HuH-7.5 (cell line): ENCODE measurements at regions not wholly inside any gene's neighbourhood (a gene's known extent, or its start where the extent isn't known, plus 50 kb on each side); places are given as distances from the start of the nearest gene placed in this dataset.
"Not testable (repeated sequence)": the region's sequence is repeated elsewhere in the genome, so short reads cannot be mapped to it uniquely, and the experiment has no call there.

ENCODE experiments used
- DNase-seq: peaks from one replicate; pipeline ENCODE4 v3.0.0; 2011; ENCODE audit warnings: low spot score

DNA sequence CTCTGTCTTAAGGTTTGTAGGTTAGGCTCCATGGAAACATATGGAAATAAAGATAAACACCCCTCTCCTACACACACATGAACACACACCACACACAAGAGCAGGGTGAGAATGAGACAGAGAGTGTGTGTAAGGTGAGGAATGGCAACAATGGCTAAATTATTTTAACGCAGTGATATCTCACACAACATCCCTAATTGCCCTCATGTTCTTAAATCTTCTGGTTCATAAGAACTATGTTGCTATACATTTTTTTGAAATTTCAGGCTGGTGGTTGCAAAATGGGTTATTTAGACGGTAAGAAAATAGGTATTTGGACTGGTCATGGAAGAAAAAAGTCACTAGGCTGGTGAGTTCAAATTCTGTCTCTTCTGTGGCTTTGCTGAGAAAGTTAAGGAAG lies 316.7 kb upstream of the ESRRG start:
- DNase-seq: no peak

DNA sequence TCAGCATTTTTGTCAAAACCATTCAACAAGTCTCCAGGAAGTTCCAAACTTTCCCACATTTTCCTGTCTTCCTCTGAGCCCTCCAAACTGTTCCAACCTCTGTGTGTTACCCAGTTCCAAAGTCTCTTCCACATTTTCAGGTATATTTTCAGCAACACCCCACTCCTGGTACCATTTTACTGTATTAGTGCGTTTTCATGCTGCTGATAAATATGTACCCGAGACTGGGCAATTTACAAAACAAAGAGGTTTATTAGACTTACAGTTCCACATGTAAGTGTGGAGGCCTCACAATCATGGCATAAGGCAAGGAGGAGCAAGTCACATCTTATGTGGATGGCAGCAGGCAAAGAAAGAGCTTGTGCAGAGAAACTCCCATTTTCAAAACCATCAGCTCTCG lies 315.9 kb upstream of the ESRRG start:
- DNase-seq: not testable (repeated sequence)

DNA sequence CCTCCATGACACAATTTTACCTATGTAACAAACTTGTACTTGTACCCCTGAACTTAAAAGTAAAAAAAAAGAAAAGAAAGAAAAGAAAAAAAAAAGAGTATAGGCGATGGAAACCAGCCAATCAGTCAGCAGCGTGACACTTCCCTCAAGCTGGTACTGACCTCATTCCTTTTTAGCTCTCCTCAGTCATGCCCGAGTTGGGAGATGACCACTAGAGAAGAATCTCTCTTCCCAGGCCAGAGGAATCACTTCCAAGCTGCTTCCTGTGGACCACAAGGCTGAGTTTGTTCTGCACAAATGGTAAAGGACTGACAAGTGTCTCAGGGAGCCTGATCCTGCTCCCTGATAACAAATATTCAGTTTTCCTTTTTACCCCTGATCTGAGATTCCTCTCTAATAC lies 313.5 kb upstream of the ESRRG start:
- no peak for DNase-seq

DNA sequence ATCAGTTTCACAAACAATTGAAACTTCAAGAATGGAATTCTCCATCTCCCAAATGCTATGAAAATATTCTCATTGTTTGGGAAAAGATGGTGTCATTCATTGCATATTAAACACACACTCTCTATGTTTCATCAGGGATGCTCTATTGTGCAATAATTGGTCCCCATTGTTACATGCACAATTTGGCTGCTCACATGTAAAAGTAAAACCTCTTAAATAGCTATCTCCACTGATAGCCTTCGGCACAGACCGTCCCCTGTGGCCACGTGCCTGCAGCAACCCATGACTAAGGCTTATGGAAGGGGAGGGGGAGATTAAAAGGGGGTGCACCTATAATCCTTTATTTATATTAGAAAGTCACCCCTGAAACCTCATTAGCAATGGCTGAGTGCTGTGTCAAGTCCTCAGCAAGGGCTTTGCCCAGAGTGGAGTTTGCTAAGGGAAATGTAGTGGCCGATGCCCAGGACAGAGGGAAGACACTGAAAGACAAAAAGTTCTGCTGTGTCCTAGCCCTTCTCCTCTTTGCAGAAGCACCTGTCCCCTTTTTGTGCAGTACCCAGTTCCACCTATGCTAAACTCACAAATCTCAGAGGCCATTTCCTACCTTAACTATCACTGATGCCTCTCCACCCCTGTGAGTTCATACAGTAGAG lies 309.6 kb upstream of the ESRRG start:
- no peak for DNase-seq

DNA sequence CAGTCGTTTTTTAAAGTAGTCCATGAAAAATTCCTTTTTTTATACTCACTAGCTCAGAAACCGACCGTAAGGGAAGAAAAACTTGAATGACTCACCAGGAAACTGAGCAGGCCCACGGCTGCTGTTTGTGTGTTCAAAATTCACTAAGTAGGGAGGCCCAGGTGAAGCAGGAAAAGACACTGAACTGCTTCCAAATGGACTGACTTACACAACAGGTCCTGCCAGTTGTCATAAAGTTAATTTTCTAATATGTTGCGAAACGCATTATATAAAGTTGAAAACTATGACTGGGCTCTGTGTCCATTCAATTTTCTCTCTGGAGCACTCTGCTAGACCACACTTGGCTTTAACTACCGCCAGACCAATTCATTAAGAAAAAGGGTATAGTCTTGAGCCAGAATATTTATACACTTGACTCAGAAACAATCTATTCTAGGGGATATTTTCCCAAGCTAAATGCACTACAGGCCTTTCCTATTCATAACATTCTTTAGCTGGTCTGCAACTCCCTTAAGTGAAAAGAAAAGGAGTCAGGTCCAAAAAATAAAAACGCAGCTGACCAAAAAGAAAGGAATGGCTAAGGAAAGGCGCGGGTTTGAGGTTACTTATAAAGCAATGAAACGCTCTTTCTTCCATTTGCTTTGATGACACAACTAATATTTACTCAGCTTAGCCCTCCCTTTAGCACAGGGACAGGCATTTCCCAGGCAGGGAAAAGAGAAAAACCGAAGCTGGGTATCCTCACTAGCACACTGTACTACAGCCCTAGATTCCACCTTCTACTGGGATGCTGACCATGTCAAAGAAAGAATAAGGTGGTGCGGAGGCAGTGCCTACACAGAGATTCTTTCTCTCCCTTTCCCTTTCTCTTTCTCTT lies 306.3 kb upstream of the ESRRG start:
- DNase-seq: no peak

DNA sequence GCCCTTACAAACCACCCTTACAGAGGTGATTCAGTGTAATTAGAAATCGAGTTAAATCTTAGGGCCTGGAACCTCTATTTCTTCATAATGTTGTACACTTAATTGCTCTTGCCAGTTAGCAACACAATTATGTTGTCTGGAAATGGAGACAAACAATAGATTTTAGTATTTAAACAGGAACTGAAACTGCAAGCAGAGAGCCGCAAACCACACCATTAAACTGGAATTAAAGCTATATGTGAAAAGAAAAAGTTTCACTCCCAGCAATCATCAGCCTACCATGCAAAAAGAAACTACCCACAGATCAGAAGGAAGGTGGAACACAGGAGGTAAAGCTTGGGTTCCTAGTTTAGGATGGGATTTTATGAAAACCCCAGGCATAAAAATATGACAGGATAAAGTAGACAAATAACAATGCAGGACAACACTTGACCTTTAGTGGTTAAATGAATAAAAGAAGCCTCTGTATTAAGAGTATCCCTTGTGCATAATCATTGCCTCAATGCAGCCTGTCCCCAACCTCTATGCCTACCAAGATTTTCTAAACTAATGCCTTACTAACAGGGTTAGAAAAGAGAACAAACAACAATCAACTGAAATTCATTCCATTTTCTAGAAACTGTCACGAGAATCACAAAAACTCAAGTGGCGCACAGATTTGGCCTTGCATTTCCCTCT lies 304.3 kb upstream of the ESRRG start:
- no peak for DNase-seq

DNA sequence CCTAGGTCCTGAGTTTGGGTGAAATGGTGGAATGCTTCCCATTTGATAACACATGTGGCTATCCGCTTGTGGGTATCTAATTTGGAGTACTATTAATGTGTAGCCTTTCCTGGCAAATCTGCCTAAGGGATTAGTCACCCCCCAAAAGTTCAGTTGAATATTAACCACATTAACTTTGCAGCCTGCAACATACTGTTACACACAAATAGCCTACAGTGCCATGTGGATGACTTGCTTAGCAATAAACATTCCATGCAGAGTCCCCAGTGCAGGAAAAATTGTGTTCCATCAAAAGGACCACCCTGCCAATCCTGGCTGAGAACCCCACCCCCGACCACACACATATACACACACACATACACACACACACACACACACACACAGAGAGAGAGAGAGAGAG lies 303.3 kb upstream of the ESRRG start:
- no peak for DNase-seq

DNA sequence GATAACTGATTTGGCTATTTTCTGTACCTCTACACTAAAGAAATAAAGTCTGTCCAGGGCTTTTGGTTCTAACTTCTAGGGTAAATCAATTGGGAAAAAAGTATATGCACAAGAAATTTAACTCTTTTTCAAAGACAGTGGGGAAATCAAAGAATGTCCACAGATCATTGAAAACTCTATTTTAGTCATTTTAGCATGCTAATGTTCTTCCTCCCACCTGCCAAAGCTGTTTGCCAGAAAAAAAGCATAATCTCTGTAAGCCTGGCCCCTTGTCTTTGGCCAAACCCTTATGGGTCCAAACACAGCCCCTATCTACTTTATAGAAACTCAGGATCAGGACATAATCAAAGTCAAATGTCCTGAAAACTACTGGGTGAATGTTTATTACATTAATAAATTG lies 302.2 kb upstream of the ESRRG start:
- no peak for DNase-seq

DNA sequence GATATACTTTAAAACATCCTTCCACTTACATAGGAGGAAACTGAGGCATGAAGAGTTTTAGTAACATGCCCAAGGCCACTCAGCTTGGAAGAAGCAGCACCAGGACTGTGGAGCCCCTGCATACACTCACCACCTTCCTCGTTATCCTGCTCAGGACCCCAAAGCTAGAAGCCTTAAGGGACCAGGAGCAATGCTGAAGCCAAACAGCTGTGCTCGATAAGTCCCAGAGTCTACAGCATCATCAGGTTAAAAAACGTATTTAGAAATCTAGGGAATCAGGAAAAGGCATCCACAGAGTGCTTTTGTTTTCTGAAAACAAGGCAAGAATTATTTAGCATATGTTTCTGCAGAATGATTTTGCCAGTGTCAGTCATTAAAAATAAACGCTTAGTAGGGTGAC lies 301.7 kb upstream of the ESRRG start:
- no peak for DNase-seq

DNA sequence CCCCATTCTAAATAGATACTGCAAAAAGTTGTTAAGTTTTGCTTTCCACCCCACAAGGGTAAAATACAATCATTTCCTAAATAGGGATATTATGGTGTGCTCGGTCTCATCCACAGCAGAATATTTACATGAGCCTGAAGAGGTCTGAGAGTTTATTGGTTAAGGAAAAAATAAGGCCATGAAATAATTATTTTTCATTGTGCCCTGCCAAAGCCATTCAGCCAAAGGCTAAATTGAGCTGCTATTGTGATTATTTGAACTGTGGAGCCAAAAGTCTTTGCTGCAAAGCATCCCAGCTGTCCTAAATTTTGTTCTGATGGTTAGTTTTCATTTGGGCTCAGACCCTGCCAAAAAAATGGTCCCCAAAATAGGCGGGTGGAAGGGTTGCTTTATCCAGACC lies 298.7 kb upstream of the ESRRG start:
- DNase-seq: no peak

DNA sequence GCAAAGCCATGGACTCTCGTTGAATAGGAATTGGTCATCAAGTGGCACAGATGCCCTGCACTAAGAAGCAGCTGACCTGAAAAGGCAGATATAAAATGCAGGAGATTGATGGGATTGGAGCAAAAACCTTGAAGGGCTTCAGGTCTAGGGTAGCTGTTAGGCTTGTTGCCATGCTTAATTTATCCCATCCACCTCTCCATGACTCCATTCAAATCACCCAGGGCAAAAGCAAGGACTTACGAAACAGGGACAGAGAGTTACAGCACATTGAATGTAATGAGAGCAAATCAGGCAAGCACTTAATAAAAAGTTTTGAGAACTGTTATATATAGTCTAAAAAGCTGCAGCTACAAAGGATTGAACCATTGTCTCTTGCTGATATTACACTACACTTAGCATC lies 298.2 kb upstream of the ESRRG start:
- DNase-seq: no peak

DNA sequence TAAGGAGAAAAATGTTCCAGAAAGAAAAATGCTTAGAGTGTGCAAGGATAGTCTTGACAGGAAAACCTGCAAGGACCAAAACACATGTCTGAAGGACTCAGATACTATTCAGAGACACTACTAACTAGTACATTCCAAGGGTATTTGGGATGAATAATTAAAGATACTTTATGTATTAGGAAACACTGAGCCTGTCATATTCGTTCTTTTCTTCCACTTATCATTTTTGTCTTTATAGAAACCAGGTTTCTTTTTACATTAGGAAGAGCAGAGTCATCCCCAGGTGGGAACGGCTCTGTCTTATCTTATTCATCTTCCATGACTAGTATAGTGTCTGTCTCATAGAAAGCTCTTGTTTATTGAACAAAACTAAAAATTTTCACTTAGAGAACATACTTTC lies 296.2 kb upstream of the ESRRG start:
- DNase-seq: no peak

DNA sequence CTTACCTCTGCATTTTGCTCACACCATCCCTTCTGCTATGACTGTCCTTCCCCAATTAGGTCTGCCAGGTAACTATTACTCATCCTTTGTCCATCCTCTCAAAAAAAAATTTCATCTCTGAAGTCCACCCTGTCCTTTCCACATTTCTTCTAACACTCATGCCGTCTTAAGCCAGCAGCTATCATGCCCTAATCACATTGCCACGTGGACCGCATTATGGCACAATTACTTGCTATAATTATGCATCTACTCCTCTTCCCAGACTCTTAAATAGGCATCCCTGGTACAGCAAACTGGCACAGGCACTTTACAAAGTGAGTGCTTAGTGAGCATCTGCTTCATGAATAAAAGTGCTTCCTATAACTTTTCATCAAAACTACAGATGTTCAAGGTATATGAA lies 295.4 kb upstream of the ESRRG start:
- DNase-seq: no peak

DNA sequence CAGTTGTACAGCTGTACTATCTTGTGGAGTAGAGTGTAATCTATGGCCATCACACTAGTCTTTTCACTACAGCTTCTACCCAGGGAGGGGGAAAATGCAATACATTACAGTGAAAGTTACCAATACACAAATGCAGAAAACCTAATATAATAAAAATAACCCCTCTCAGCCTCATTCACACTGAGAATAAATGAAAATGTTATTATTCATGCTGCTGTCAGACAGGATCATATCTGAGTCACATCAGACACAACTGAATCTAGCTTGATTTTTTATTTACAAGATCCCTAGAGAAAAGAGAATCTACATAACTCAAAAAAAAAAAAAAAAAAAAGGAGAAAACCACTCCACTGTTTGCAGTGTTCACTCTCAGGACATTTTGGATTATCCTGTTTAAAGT lies 293.9 kb upstream of the ESRRG start:
- no peak for DNase-seq

DNA sequence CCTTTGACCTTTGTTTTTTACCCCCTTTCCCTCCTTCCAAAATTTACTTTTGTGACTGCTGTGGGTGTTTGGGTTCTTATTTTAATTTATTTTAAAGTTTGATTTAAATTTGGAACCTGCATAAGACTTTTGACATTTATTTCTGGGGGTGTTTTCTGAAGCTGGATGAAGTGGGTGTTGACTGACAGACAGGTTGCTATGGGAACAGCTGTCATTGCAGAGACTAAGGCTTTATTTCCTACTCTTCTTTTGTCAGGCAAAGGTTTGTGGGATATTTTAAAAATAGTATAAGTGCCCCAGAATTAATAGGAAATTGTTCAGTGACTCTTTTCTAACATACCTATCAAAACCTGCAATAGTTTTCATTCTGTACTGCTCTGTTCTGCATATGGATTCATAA lies 290.8 kb upstream of the ESRRG start:
- no peak for DNase-seq

DNA sequence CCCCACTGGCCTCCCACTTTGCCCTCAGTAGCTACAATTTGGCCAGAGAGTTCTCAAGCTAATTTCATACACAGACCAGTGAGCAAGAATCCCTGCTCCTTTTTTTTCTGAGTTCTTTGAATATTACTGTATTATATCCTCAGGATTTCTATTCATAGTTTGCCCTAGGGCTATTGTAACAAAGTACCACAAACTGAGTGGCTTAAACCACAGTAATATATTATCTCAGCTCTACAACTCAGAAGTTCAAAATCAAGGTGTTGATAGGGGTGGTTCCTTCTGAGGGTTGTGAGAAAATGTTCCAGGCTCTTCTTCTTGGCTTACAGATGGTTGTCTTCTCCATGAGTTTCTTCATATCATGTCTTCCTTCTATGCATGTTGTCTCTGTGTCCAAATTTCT lies 289.4 kb upstream of the ESRRG start:
- no peak for DNase-seq

DNA sequence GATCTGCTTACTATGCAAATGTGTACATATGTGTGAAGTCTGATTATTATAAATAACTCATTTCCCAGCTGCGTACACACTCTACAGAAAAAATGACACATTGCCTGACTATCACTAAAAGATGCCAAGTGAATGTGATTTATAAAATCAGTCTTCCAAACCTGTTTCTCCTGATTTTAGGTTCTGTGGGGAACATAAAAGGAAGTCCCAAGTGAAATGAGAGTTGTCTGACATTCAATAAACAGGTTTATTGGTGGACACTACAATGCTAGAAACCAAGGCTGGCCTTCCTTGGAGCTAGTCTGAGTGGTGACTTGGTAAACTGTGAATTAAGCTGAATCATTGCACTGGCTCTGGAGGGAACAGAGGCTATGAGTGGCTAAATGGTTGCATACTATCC lies 287.9 kb upstream of the ESRRG start:
- DNase-seq: no peak

DNA sequence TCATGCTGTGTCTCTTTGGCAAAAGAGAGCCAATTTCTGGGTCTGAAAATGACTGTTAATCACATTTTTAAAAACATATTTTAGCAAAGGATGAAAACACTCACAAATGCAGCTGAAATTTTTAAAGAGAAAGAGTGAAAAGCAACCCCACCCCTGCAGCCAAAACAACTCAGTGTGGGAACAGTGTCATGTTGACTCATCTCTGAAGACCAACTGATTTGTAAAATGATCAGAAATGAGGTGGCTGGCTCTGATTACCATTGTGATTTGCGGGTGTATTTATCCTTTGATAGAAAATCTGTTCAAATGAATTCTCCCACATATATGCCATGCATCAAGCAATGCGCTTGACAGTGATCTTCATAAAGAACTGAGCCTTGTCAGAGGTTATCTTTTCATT lies 287.0 kb upstream of the ESRRG start:
- DNase-seq: no peak

DNA sequence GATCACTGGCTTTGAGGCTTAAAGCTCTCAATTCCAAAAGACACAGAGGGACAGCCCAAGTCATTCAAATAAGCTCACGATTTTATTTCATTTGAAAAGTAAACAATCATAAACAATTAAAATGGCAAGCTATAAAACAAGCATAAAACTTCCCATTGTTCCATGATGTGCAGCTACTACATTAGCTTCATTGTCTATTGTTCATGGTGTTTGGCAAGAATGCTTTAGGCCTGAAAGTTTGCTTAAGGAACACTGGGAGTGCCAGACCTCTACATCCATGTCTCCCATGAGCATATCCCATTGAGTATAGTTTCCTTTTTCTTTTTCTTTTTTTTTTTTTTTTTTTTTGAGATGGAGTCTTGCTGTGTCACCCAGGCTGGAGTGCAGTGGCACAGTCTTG lies 286.1 kb upstream of the ESRRG start:
- no peak for DNase-seq

DNA sequence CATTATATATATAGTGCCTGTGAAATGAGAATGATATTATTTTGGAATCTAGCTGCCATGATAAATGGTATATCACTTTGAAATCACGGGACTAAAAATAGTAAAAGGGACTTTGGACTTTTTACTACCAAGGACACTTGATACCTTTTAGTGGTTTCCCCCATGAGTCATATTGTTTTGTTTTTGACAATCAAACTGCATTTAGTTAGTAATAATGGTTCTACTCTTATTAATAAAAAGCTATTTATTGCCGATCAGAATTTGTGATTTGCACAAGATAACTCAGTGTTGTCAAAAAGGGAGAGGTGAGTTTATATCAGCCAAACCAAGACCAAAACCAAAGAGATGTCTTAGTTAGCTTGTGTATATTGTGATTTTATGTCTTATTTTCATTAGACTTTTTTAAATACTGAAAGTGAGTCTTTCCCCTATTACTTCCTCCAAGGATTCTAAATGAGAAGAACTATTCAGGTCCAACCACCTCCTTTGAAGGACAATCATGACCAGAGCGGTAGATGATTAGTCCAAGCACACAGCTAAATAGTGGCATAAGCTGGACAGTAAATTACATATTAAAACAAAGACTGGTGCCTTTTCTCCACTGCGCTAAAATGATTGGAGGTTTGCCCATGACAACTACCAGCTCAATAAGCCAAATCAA lies 281.7 kb upstream of the ESRRG start:
- no peak for DNase-seq

DNA sequence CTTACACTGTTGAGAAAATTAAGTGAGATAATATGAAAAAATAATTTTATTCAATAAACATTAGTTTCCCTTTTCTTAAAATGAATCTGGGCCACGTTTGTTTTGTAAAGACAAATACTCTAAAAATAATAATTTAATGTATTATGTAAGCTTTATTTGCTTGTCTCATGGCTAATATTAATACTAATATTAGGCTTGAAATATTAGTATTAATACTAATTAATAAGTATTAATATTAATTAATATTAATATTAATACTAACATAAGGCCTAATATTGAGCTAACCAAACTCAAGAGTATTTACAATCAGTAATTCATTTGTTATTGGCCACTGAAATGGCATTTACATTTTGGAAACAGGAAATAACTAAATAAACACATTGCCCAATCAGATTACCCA lies 280.1 kb upstream of the ESRRG start:
- no peak for DNase-seq

DNA sequence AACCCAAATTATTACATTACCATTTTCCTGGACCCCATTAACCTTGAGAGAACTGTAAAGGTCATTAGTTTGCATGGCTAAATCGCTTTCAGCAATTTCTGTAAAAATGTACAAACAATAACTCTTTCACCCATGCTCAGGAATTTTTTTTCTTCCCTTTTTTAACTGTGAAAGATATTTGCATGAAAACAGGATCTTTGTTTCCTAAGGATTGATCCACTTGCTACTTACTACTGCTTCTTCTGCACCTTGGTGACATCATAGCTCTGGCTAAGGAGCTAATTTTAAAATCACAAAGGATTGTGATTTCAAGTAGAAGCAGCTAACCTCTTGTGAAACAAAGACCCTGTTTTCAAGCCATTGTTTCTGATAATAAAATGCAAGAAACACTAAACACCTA lies 274.6 kb upstream of the ESRRG start:
- DNase-seq: no peak

DNA sequence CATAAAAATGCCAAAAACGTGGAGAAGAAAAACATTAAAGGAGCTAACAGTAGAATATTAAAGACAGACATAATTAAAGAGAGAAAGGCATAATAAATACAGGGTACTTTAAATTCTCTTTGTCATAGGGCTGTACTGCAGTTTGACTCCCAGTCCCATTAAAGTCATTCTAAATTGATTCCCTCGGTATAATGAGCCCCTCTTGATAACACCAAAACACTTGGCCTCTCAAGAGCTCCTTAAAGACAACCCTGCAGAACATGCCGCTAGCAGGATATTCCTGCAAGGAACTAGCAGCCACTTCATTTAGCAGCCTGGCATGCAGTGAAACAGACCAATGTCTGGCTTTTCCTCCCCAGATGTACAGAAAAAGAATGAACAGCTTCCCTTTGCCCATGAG lies 273.8 kb upstream of the ESRRG start:
- DNase-seq: no peak
